Left renal cortex interstitium (tissue), 4 donors: ENCODE measurements at regions not wholly inside any gene's neighbourhood (a gene's known extent, or its start where the extent isn't known, plus 50 kb on each side); places are given as distances from the start of the nearest gene placed in this dataset.

Experiments
- DNase-seq, 4 donors: peaks; one replicate each; pipeline ENCODE4 v3.0.0-alpha.2; 2013; ENCODE audit warnings: low read depth in 4 of 4, low spot score in 2 of 4, missing footprints in 1 of 4

GRCh38 chr14:32254952-32255679 lies 52.0 kb upstream of the RNU6-8 start:
- DNase-seq = peak in 2 of 4 donors; percentile 32 to 63

GRCh38 chr14:32255789-32256188 lies 52.7 kb upstream of the RNU6-8 start:
- no peak for DNase-seq

DNA sequence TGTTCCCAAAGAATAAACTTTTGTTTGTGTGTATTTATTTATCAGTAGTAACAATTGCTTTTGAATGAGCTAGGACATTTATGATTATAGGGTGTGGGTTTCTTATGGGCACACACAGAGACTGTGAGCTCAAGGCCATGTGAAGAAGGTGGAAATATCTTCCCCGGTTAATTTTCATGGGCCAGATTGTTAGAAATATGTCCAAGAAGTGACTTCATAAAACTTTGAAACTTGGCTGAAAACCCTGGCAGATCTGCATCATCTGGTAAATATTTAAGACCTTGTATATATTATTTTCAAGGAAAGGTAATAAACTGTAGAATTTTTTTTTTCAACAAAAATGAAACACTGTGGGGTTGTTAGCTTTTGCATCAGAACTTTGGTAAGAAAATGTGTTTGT lies 53.5 kb upstream of the RNU6-8 start:
- no peak for DNase-seq

DNA sequence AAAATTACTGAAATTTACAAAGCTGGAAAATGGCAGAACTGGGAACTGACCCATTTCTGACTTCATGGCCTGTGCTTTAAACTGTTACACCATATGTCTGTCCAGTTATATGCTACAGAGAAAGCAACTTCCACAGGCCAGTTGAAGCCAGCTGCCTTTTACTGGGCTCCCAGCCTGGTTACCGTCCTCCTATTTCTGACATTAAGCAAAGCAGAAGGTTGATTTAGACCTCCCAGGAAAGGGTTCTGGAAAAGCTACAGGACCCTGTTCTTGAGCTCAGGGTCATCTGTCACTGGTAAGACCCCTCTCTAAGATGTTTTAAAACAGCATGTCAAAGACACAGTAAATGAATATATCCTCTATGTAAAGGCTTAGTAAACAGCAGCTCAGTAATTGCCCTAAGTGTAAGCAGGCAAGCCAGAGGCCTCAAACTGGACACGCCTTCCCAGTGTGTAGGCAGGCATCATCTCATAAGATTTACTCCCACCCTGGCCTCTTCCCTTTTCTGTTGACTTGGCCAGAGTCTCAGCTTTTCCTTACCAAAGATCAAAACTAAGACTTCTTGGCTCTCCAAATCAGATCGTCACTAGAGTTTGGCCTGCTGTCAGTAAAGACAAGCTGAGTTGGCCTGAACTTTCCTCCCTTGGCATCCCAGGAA lies 55.4 kb upstream of the RNU6-8 start:
- no peak for DNase-seq

GRCh38 chr14:32259368-32260013 lies 56.4 kb upstream of the RNU6-8 start:
- DNase-seq = no peak

- no peak for DNase-seq
Observed at GRCh38 chr14:32263939-32264567, 61.0 kb upstream of the RNU6-8 start.

- no peak for DNase-seq
Observed at GRCh38 chr14:32265584-32265983, 62.5 kb upstream of the RNU6-8 start.

DNA sequence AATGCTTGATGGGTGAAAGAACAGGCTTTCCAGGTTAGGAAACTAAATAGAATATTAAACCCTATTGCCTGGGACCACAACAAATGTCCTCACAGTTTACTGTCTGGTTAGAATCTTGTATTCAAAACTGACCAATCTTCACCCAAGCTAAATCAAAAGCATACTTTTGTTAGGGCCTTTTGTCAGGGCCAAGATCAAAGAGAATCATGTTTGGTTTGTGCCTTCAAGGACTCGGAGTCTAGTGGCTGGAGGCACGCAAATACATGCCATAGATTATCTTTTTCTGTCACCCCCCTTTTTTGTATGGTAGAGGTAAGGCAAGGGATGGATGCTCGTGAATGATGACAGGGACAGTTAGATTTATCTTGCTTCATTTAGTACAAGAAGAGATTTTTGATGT lies 51.1 kb upstream of the AKAP6 start:
- no peak for DNase-seq
